ENCODE measurements at regions not wholly inside any gene's neighbourhood (a gene's known extent, or its start where the extent isn't known, plus 50 kb on each side); places are given as distances from the start of the nearest gene placed in this dataset.

- in situ Hi-C loops (cut with MboI; ENCODE audit: low pct_unique_long_range_greater_than_20kb, low sequenced_read_pairs, unreplicated experiment) = no loop called here
- no peak for TF ChIP-seq CTCF (IDR thresholded peaks at IDR 0.05; ENCODE audit: extremely low read depth, insufficient read depth, missing control alignments)
- DNase-seq (ENCODE audit: low spot score) = no peak
These were observed 190.3 kb downstream of the KLF12 start for GRCh38 chr13:73943965-73944233.

GRCh38 chr13:73943137-73943964, 190.9 kb downstream of the KLF12 start:
- peak; percentile 20 for DNase-seq (ENCODE audit: low spot score)
- no peak for TF ChIP-seq CTCF (IDR thresholded peaks at IDR 0.05; ENCODE audit: extremely low read depth, insufficient read depth, missing control alignments)
- in situ Hi-C loops (cut with MboI; ENCODE audit: low pct_unique_long_range_greater_than_20kb, low sequenced_read_pairs, unreplicated experiment) = no loop called here

GRCh38 chr13:73941752-73942151, 192.5 kb downstream of the KLF12 start:
- in situ Hi-C loops (cut with MboI; ENCODE audit: low pct_unique_long_range_greater_than_20kb, low sequenced_read_pairs, unreplicated experiment) = no loop called here

GRCh38 chr13:73940098-73940497, 194.1 kb downstream of the KLF12 start:
- no peak for TF ChIP-seq CTCF (IDR thresholded peaks at IDR 0.05; ENCODE audit: extremely low read depth, insufficient read depth, missing control alignments)
- no peak for DNase-seq (ENCODE audit: low spot score)
- in situ Hi-C loops (cut with MboI; ENCODE audit: low pct_unique_long_range_greater_than_20kb, low sequenced_read_pairs, unreplicated experiment) = no loop called here

More at GRCh38 chr13:73941752-73942151, 192.5 kb downstream of the KLF12 start:
- DNase-seq (ENCODE audit: low spot score) = no peak
- no peak for TF ChIP-seq CTCF (IDR thresholded peaks at IDR 0.05; ENCODE audit: extremely low read depth, insufficient read depth, missing control alignments)

- in situ Hi-C loops (cut with MboI; ENCODE audit: low pct_unique_long_range_greater_than_20kb, low sequenced_read_pairs, unreplicated experiment) = no loop called here
- TF ChIP-seq CTCF (IDR thresholded peaks at IDR 0.05; ENCODE audit: extremely low read depth, insufficient read depth, missing control alignments) = no peak
These were observed 194.6 kb downstream of the KLF12 start for GRCh38 chr13:73939603-73940002.

GRCh38 chr13:73939071-73939380, 195.2 kb downstream of the KLF12 start:
- in situ Hi-C loops (cut with MboI; ENCODE audit: low pct_unique_long_range_greater_than_20kb, low sequenced_read_pairs, unreplicated experiment) = no loop called here
- DNase-seq (ENCODE audit: low spot score) = no peak
- TF ChIP-seq CTCF (IDR thresholded peaks at IDR 0.05; ENCODE audit: extremely low read depth, insufficient read depth, missing control alignments) = no peak

More at GRCh38 chr13:73939603-73940002, 194.6 kb downstream of the KLF12 start:
- no peak for DNase-seq (ENCODE audit: low spot score)
